ENCODE measurements at regions not wholly inside any gene's neighbourhood (a gene's known extent, or its start where the extent isn't known, plus 50 kb on each side); places are given as distances from the start of the nearest gene placed in this dataset.

GRCh38 chr3:159734681-159735080 lies 254.0 kb upstream of the IL12A start:
- Histone ChIP-seq H3K4me3 (replicated peaks in 1 of 2; ENCODE audit: low read depth in 1 of 2, low read length in 2 of 2) (no peak overlapping the region), H3K4me2 (ENCODE audit: low read length) (no peak overlapping the region), H4K20me1 (ENCODE audit: insufficient read depth) (no peaks in the 10 kb centered on the region), H3K4me1 (ENCODE audit: control insufficient read depth in 1 of 2, insufficient read depth in 2 of 2, low read length in 2 of 2) (peaks cover 3 to 22% of the 10 kb centered on the region in 2 experiments; a peak in 3 of 4 replicates), H3K9ac (ENCODE audit: low read length) (no peak overlapping the region), H3K27ac (ENCODE audit: low read depth, low read length) (no peak overlapping the region), H3K36me3 (ENCODE audit: control insufficient read depth in 1 of 2, insufficient read depth in 2 of 2, low read length in 2 of 2) (no peaks in the 10 kb centered on the region), H3K27me3 (ENCODE audit: insufficient read depth, low read length) (no peaks in the 10 kb centered on the region), H2AFZ (ENCODE audit: low read depth, low read length, poor library complexity, severe bottlenecking) (no peak overlapping the region), H3K9me3 (ENCODE audit: control insufficient read depth in 1 of 2, insufficient read depth in 1 of 2, low read depth in 1 of 2, low read length in 2 of 2) (no peaks in the 10 kb centered on the region), H3K9me2 (ENCODE audit: insufficient read depth) (no peaks in the 10 kb centered on the region), H3K79me2 (ENCODE audit: insufficient read depth, low read length) (no peaks in the 10 kb centered on the region)
- no peak for DNase-seq (ENCODE audit: low read depth, low spot score)
- intact Hi-C loops (cut with micrococcal nuclease): no loop called here
- ChIA-PET CTCF (no interaction called here), POLR2A (no interaction called here), RAD21 (ENCODE audit: low non-redundant PET in 1 of 2, low total read pairs in 2 of 2, uncharacterized antibody in 2 of 2, unreplicated experiment in 2 of 2) (no interaction called here)
- ATAC-seq: no peak
- no TSS peak for BruUV-seq (replicated peaks)
- TF ChIP-seq ATF3 (IDR thresholded peaks at IDR 0.05): no peak
- TF ChIP-seq EZH2 (IDR thresholded peaks at IDR 0.05): no peak
- TF ChIP-seq MAX (IDR thresholded peaks at IDR 0.05): no peak
- TF ChIP-seq YY1 (IDR thresholded peaks at IDR 0.05; ENCODE audit: extremely low read depth, insufficient replicate concordance, low read depth, low read length): no peak
- TF ChIP-seq CEBPB (IDR thresholded peaks at IDR 0.05; ENCODE audit: low read depth): no peak
- no peak for TF ChIP-seq POLR2A (IDR thresholded peaks at IDR 0.05; ENCODE audit: borderline replicate concordance, extremely low read depth, insufficient read depth, insufficient read length)
- no peak for TF ChIP-seq EGR1 (IDR thresholded peaks at IDR 0.05; ENCODE audit: low read depth)
- no peak for TF ChIP-seq SIN3A (IDR thresholded peaks at IDR 0.05; ENCODE audit: low read depth)
- TF ChIP-seq FOSL1 (IDR thresholded peaks at IDR 0.05; ENCODE audit: low read depth): no peak
- no peak for TF ChIP-seq RAD21 (IDR thresholded peaks at IDR 0.05; ENCODE audit: low read depth)
- TF ChIP-seq TCF7L2 (IDR thresholded peaks at IDR 0.05; ENCODE audit: borderline replicate concordance, extremely low read depth, insufficient read depth, insufficient read length): no peak
- TF ChIP-seq SRF (IDR thresholded peaks at IDR 0.05; ENCODE audit: low read depth): no peak
- TF ChIP-seq SP1 (IDR thresholded peaks at IDR 0.05; ENCODE audit: low read depth): no peak
- TF ChIP-seq JUND (IDR thresholded peaks at IDR 0.05): no peak
- no peak for TF ChIP-seq ZNF274 (IDR thresholded peaks at IDR 0.05; ENCODE audit: low read depth, low read length)
- TF ChIP-seq REST (IDR thresholded peaks at IDR 0.05; ENCODE audit: low read depth): no peak
- no peak for TF ChIP-seq ZBTB33 (IDR thresholded peaks at IDR 0.05; ENCODE audit: extremely low read depth, insufficient replicate concordance, low read length)

All from HCT116 (cell line).